GM06990 (cell line): ENCODE measurements at regions not wholly inside any gene's neighbourhood (a gene's known extent, or its start where the extent isn't known, plus 50 kb on each side); places are given as distances from the start of the nearest gene placed in this dataset.

ENCODE experiments used
- DNase-seq: peaks from one replicate; pipeline ENCODE4 v3.0.0-alpha.2; 2011; ENCODE audit not compliant: insufficient read length; ENCODE audit errors: extremely low read depth
- H3K27me3 ChIP-seq: replicated peaks from 2 replicates; pipeline ENCODE4 v1.6.0; 2011; ENCODE audit warnings: low read length; ENCODE audit not compliant: control insufficient read depth, insufficient read depth
- H3K36me3 ChIP-seq: 2 replicates; pipeline ENCODE4 v1.5.1; 2011; ENCODE audit warnings: low read length; ENCODE audit not compliant: control insufficient read depth, insufficient read depth
- H3K4me3 ChIP-seq: replicated peaks from 2 replicates; pipeline ENCODE4 v1.5.1; 2011; ENCODE audit warnings: low read depth, mild to moderate bottlenecking, control low read depth, low read length
- CTCF ChIP-seq: IDR thresholded peaks from 2 replicates; pipeline ENCODE4 v1.5.1; 2011; ENCODE audit warnings: low read length, control low read depth, mild to moderate bottlenecking, inconsistent platforms; ENCODE audit not compliant: insufficient read depth, poor library complexity, severe bottlenecking

- H3K4me3 ChIP-seq, result no peak overlapping the region
- H3K27me3 ChIP-seq, result no peaks in the 10 kb centered on the region
- no peak for TF ChIP-seq CTCF
- no peaks in the 10 kb centered on the region for H3K36me3 ChIP-seq
- no peak for DNase-seq
Observed at GRCh38 chr13:74836628-74837027, 645.3 kb downstream of the TBC1D4 start.

- no peaks in the 10 kb centered on the region for H3K27me3 ChIP-seq
- DNase-seq, result no peak
- no peaks in the 10 kb centered on the region for H3K36me3 ChIP-seq
- H3K4me3 ChIP-seq, result no peak overlapping the region
- TF ChIP-seq CTCF, result no peak
Observed at GRCh38 chr13:74835579-74835978, 646.4 kb downstream of the TBC1D4 start.

- TF ChIP-seq CTCF, result no peak
- no peak for DNase-seq
- H3K27me3 ChIP-seq, result no peaks in the 10 kb centered on the region
- H3K36me3 ChIP-seq, result no peaks in the 10 kb centered on the region
- no peak overlapping the region for H3K4me3 ChIP-seq
Observed at GRCh38 chr13:74825938-74826246, 656.1 kb downstream of the TBC1D4 start.

- TF ChIP-seq CTCF, result no peak
- no peak for DNase-seq
- no peaks in the 10 kb centered on the region for H3K36me3 ChIP-seq
- H3K4me3 ChIP-seq, result no peak overlapping the region
- no peaks in the 10 kb centered on the region for H3K27me3 ChIP-seq
Observed at GRCh38 chr13:74825152-74825937, 656.6 kb downstream of the TBC1D4 start.

- H3K4me3 ChIP-seq, result no peak overlapping the region
- H3K27me3 ChIP-seq, result no peaks in the 10 kb centered on the region
- no peak for DNase-seq
- no peak for TF ChIP-seq CTCF
- no peaks in the 10 kb centered on the region for H3K36me3 ChIP-seq
Observed at GRCh38 chr13:74820809-74821208, 661.2 kb downstream of the TBC1D4 start.

GRCh38 chr13:74819549-74819948 lies 662.4 kb downstream of the TBC1D4 start:
- no peaks in the 10 kb centered on the region for H3K36me3 ChIP-seq
- no peak for DNase-seq
- no peaks in the 10 kb centered on the region for H3K27me3 ChIP-seq
- no peak overlapping the region for H3K4me3 ChIP-seq
- TF ChIP-seq CTCF, result no peak
